ENCODE measurements at regions not wholly inside any gene's neighbourhood (a gene's known extent, or its start where the extent isn't known, plus 50 kb on each side); places are given as distances from the start of the nearest gene placed in this dataset.

DNA sequence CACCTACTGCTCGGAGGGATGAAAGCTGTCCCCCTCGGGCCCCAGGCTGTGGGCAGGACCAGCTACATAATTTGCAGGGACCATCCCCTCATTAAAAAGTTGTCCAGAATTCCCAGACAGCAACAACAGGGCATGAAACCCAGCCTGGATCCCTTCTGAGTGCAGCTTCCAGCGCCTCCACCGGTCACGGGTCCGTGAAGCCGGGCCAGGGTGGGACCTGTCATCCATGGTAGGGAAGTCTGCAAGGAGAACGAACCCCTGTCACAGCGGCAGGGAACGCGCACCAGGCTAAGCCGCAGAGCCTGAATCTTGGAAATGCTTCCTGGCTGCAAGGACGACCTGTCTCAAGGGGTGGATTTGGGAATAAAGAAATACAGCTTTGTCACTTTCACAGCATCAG, 214.2 kb downstream of the RBFOX3 start:
- DNase-seq (ENCODE audit: low read depth) = no peak

DNA sequence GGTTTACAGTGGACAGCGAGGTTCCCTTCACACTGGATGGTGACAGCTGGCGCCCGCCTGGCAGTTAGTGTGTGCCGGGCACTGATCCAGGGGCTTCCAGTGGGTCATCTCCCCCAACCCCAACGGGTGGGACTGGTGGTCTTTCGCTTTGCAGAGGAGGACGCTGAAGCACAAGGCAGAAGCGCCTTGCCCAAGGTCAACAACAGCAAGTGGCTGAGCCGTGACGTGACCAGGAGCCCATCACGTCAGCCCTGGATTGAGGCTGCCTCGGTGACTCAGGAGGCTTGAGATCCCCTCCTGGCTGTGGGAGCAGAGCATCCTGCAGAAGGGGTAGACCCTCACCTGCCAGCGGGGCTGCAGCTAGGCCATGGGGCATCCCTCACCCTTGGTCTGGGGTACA, 215.3 kb downstream of the RBFOX3 start:
- no peak for DNase-seq (ENCODE audit: low read depth)

DNA sequence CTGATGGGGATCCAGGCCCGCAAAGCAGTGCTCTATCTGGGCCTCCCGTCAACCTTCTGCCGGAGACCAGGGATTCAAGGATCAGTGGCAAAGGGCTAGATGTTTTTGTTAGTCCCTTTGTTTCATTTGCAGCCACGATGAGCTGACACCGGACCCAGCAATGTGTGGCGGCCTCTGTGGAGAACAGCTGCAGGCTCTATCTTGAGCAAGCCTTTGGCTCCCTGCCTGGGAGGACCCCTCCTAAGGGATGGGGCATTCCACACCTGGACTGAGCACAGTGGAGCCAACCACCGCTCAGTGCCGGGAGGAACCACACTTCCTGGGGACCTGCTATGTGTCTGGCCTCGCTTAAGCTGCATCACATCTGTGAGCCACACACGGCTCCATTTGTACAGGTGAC, 215.8 kb downstream of the RBFOX3 start:
- DNase-seq (ENCODE audit: low read depth) = no peak

DNA sequence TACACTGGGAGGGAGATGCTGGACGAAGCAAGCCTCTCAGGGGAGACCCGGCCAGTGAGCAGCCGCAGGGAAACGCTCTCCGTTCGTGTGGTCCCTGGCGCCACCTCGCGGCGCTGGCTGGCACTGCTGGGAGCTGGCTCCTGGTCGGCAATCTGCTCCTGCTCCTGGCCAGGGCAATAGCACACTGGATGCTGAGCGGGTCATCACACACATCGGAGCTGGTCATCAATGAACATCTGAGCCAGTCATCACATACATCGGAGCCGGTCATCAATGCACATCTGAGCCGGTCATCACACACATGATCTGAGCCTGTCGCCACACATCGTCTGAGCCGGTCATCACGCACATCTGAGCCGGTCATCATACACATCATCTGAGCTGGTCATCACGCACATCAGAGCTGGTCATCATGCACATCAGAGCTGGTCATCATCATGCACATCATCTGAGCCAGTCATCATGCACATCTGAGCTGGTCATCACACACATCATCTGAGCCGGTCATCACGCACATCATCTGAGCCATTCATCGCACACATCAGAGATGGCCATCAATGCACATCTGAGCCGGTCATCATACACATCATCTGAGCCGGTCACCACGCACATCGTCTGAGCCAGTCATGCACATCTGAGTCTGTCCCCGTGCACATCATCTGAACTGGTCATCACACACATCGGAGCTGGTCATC, 217.3 kb downstream of the RBFOX3 start:
- DNase-seq (ENCODE audit: low read depth) = peak; percentile 60

GRCh38 chr17:79392598-79392997, 218.3 kb downstream of the RBFOX3 start:
- no peak for DNase-seq (ENCODE audit: low read depth)

DNA sequence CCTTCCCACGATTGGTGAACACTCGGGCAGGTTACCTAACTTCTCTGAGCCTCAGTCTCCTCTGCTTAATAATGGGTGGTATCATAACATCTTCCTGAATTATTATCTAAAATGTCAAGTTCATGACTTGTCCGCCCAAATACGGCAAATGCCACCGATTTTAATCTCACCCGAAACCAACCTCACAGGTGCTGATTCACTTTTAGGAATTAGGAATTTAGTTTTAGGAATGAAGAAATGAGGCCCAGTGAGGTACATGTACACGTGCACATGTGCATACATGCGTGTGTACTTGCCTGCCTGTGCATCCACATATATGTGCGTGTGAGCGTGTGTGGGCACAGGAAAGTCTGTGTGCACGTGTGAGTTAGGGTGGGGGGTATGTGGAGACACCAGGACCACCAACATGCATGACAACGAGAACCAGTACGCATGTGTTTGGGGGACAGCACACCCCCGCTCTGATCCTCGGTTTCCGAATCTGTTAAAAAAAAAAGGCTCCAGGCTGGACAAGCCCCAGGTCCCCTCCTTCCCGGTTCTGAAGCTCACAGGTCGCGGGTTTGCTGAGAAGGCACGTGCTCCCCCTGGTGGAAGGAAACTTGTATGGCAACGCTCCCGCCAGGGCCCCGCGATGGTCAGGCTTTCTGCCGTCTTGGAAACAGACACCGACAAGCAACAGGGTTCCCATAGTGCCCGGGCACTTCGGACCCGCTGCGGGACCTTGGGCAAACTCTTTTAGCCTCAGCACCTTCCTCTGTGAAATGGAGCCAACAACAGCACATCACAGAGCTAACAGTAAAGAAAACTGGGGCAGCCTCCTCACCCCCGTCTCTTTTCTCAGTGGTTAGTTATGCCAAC, 219.2 kb downstream of the RBFOX3 start:
- peak; percentile 58 for DNase-seq (ENCODE audit: low read depth)

DNA sequence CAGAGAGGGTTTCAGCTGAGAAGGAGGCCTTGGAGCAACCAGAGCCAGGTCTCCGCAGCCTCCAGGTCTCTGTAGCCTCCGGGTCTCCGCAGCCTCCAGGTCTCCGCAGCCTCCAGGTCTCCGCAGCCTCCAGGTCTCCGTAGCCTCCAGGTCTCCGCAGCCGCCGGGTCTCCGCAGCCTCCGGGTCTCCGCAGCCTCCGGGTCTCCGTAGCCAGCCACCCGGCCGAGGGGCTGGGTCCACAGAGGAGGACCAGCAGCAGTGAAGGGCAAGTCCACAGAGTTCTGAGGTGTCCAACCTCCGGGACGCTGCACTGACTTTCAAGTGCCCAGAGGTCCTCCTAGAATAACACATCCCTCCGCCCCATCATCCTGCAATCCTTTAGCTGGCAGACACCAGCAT, 221.0 kb downstream of the RBFOX3 start:
- no peak for DNase-seq (ENCODE audit: low read depth)

DNA sequence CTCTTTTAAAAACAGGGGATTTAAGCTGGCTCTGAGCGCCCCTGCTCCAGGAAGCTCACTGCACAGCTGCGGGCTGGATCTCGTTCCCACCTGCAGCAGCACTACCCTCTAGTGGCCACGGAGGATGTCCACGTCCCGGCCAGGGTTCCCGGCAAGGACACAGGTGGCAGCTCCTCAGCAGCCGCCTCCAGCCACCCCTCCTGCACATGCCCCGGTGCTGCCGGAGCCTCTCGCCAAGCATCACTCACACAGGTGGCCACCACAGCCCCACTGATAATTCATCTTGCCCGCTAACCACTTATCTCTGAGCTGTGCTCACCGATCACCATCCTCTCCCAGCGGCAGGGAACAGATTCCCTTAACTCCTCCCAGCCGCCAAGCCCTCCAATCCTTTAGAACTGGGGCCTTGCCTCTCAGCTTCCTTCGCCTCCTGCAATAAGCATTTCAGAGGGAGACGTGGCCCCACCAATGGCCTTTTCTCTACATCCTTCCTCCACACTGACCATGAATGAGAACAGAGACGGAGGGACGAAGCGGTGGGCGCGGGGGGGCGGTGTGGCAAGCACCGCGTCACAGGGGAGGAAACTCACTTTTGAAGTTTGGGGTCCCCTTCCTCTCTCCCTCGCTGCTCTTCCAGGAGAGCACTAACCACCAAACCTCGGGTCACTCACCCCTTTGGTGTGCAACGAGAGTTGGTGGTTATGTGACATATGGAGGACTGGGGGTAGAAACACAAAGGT, 222.1 kb downstream of the RBFOX3 start:
- no peak for DNase-seq (ENCODE audit: low read depth)

GRCh38 chr17:79387783-79388182, 223.1 kb downstream of the RBFOX3 start:
- no peak for DNase-seq (ENCODE audit: low read depth)

GRCh38 chr17:79385962-79386563, 224.8 kb downstream of the RBFOX3 start:
- DNase-seq (ENCODE audit: low read depth) = no peak

DNA sequence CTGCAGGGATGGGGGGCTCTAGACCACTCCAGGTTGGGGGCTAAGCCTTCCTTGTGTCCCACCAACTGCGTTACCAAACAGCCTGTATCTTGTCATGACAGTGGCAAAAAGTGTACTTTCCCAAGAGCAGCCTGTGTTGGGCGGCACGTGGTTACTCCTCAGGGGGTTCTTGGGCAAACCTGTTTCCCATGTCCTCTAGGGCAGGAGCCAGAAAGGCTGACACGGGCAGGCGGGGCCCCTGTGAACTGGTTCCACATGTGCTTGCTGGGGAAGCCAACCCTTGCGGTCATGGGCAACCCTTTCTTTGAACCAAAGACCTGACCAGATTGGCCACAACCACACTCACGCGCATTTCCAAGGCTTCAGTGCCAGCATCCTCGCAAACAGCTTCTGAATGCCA, 228.5 kb downstream of the RBFOX3 start:
- DNase-seq (ENCODE audit: low read depth) = no peak

GRCh38 chr17:79379700-79380445, 231.0 kb downstream of the RBFOX3 start:
- no peak for DNase-seq (ENCODE audit: low read depth)

DNA sequence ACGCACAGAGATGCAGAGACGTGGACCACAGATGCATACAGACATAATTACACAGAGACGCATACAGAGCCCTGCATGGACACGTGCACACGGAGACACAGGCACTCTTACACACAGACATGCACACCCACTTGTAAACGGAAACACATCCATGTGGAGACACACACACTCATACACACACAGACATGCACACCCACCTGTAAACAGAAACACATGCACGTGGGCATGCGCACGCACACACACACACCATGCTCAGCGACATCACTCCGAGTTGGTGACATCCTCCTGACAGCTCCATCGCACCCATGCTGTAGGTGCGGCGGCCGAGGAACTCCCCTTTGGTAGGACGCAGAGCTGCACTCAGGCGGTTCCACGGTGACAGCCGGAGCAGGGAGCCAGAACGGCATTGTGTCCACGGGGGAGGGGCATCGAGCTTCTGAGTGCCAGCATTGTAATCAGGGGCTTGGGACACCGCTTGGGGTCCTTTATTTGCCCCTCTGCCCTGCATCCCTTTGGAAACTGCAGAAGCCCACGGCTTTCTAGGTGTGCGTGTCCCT, 233.5 kb downstream of the RBFOX3 start:
- DNase-seq (ENCODE audit: low read depth) = no peak

- no peak for DNase-seq (ENCODE audit: low read depth)
Observed at GRCh38 chr17:79374807-79375206, 236.0 kb downstream of the RBFOX3 start.

DNA sequence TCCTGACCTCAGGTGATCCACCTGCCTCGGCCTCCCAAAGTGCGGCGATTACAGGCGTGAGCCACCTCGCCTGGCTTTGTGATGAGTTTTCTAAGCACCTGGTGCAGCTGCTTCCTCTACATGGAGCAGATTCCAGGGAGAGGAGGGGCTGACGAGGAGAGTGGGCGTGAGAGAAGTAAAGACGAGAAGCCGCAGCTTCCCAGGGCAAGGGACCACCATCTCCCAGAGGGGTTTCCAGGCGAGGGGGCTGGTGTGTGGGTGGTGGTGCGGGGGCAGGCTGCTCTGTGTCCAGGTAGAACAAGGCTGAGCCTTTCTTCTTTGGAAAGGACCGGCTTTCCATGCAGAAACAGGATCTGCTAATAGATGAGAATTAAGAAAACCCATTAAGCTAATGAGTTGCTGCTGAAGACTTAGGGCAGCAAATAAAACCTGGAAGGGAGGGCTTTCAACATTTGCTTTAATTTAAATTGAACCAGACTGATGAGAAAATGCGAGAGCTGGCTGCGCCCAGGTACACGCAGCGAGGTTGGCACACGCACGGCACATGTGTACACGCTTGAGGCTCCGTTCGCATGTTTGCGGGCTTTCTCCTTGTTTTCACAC, 236.7 kb downstream of the RBFOX3 start:
- DNase-seq (ENCODE audit: low read depth) = no peak

DNA sequence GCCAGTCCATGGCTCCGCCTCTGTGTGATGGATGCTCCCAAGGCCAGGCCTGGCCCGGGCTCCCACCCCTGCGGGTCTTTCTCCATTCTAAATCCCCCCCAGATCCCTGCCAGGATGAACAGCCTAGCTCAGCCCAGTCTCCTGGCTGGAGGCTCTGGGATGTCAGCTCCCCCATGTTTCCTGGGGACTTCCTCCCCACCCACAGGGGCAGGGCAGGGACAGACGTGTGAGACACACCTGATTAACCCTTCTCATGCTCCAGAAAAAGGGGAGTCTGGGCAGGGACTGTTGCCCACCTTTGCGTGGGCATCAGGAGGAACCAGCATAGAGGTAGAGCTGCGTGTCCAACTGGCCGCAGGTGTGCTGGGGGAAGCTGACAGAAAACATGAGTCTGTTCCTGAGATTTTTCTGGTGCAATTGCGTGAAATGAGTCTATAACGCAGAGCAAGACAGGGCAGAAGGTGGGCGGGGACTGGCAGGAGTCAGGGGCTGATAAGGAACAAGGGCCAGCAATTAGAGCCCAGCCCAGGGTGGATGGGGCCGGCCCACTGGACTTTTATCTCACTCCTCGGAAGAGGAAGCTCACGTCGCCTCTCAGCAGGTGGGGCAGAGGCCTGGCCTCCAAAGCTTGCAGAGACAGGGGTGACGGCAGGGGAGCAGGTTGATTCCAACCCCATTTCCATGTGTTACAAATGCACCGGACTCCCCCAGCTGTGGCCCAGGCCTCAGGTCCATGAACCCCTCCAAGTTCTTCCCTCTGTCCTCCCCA, 238.2 kb downstream of the RBFOX3 start:
- DNase-seq (ENCODE audit: low read depth) = no peak

GRCh38 chr17:79371984-79372383, 238.9 kb downstream of the RBFOX3 start:
- DNase-seq (ENCODE audit: low read depth) = no peak

DNA sequence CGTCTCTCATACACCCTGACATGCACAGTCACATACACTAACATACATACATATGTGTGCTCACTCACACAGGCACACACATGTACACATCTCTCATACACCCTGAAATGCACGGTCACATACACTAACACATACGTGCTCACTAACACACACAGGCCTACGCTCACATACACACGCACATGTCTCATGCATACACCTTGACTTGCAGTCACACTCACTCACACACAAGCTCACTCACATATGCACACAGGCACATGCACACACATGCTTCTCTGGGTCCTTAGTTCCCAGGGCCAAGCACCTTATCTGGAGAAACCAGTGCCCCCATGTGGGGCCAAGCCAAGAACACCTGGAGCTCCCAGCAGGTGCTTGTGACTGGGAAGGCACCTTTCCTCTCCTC, 240.3 kb downstream of the RBFOX3 start:
- DNase-seq (ENCODE audit: low read depth) = no peak

DNA sequence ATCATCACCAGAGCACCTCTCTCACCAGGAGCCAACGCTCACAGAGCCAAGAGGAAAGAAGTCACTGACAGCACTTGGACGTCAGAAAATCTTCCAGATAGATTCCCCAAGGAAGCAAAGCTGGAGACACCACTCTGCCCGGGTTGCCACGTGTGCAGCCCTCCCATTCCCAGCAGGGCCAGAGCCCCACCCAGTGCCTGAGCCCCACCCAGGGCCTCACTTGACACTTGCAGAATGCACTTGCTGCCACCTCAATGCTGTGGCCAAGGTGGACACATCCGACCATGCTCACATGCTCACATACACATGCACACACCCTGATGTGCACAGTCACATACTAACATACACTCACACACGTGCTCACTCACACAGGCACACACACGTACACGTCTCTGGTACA, 240.7 kb downstream of the RBFOX3 start:
- no peak for DNase-seq (ENCODE audit: low read depth)

DNA sequence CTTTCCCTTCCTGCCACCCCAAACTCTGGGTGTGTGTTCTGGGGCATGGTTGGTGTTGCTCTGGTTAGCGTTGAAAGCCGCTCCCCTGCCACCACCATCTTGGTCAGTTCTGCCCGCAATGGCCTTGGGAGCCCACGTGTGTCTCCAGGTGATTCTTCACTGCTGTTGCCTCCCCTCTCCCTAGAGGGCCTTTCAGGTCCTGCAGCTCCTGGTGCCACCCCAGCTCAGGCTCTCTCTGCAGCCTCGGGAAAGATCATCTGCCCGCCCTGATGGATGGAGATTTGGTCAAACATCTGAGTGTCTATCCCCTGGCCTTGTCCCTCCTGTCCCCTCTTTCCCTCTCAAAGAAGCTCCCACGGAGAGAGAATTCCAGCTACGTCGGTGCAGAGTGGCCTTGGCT, 241.3 kb downstream of the RBFOX3 start:
- DNase-seq (ENCODE audit: low read depth) = no peak

All from activated T-cell treated with anti-CD3 and anti-CD28 coated beads for 24 hours (primary cell).